GM10266 (cell line): ENCODE measurements at regions not wholly inside any gene's neighbourhood (a gene's known extent, or its start where the extent isn't known, plus 50 kb on each side); places are given as distances from the start of the nearest gene placed in this dataset.
"Not testable (repeated sequence)": the region's sequence is repeated elsewhere in the genome, so short reads cannot be mapped to it uniquely, and the experiment has no call there.

Source experiments
- DNase-seq: peaks from one replicate; pipeline ENCODE4 v3.0.0; 2012; ENCODE audit errors: extremely low spot score
- TF ChIP-seq, protein P1 (sequence below): IDR thresholded peaks from 2 replicates; pipeline ENCODE4 v1.5.1; 2012; ENCODE audit warnings: mild to moderate bottlenecking, low read depth; ENCODE audit not compliant: control insufficient read depth, insufficient read depth; ENCODE audit errors: missing control alignments

DNA sequence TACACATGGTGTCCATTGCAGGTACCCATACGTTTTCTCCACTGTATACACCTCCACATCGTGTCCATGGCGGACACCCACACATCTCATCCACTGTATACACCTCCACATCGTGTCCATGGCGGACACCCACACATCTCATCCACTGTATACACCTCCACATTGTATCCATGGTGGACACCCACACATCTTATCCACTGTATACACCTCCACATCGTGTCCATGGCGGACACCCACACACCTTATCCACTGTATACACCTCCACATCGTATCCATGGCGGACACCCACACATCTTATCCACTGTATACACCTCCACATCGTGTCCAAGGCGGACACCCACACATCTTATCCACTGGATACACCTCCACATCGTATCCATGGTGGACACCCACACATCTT, 50.4 kb upstream of the TTC34 start:
- not testable (repeated sequence) for DNase-seq

GRCh38 chr1:2853711-2854110, 52.2 kb upstream of the TTC34 start:
- no peak for DNase-seq
- TF ChIP-seq, protein P1, sequence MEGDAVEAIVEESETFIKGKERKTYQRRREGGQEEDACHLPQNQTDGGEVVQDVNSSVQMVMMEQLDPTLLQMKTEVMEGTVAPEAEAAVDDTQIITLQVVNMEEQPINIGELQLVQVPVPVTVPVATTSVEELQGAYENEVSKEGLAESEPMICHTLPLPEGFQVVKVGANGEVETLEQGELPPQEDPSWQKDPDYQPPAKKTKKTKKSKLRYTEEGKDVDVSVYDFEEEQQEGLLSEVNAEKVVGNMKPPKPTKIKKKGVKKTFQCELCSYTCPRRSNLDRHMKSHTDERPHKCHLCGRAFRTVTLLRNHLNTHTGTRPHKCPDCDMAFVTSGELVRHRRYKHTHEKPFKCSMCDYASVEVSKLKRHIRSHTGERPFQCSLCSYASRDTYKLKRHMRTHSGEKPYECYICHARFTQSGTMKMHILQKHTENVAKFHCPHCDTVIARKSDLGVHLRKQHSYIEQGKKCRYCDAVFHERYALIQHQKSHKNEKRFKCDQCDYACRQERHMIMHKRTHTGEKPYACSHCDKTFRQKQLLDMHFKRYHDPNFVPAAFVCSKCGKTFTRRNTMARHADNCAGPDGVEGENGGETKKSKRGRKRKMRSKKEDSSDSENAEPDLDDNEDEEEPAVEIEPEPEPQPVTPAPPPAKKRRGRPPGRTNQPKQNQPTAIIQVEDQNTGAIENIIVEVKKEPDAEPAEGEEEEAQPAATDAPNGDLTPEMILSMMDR = no peak

DNA sequence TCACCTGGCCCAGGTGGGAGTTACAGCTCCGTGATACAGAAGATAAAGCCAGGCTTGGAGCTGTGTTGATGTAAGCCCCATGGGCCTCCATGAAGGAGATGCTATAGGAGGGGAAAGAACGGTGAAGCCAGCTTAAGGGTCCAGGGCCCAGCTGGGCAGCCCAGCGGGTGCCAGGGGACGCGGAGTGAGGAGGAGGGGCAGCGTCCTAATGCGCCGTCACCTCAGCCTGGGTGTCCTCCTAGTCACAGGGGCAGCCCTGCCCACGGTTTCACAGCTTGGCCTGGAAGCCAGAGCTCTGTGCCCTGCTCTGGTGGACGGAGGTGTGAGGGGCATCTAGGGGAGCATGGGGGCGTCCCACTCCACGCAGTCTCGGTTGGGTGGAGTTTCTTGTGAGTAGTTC, 52.7 kb upstream of the TTC34 start:
- no peak for DNase-seq
- TF ChIP-seq, protein P1 = no peak

DNA sequence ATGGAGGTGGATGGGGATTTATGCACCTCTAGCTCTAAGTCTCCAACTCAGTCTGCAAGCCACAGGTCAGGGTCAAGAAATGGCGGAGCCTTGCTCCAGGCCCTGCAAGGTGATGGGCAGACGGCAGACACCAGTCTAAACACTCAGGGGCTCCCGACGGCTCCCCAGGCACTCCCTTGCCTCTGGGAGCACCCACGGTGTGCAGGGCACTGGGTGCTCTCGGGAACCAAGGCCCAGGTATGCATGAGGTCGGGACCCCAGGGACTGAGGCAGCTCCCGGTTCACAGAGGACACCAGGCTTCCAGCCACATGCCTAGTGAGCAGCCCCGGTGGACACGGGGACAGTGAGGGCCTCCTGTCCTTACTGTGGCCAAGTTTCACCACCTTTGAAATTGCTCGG, 53.1 kb upstream of the TTC34 start:
- no peak for DNase-seq
- TF ChIP-seq, protein P1 = no peak

- DNase-seq = no peak
- TF ChIP-seq, protein P1 = no peak
These were observed 53.9 kb upstream of the TTC34 start for GRCh38 chr1:2855206-2856065.

DNA sequence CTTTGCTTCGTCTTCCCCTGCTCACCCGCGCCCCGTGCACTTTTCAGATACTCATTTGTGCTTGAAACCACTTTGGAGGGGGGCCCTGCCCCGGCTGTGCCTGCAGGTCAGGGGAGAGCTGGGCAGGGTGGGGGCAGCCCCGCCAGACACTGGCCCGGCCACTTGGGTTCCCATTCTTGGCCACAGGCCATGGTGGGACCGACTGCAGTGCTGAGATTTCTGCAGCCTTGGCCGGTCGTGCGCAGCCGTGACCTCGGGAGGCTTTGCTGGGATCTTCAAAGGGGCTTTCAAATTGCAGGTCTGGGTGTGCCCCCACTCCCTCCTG, 54.5 kb upstream of the TTC34 start:
- TF ChIP-seq, protein P1 = no peak
- no peak for DNase-seq

GRCh38 chr1:2856676-2857375, 55.3 kb upstream of the TTC34 start:
- DNase-seq = no peak
- TF ChIP-seq, protein P1 = no peak
